HG03060 (cell line): ENCODE measurements at regions not wholly inside any gene's neighbourhood (a gene's known extent, or its start where the extent isn't known, plus 50 kb on each side); places are given as distances from the start of the nearest gene placed in this dataset.
"Not testable (repeated sequence)": the region's sequence is repeated elsewhere in the genome, so short reads cannot be mapped to it uniquely, and the experiment has no call there.

ENCODE experiments used
- ATAC-seq: cut with Tn5 transposase; IDR thresholded peaks from one replicate; pipeline ENCODE4 v1.9.1; 2021; ENCODE audit warnings: low read depth, moderate number of reproducible peaks; ENCODE audit not compliant: unreplicated experiment

GRCh38 chr3:95310560-95310959 lies 1247.7 kb downstream of the NSUN3 start:
- ATAC-seq: no peak

- ATAC-seq: peak; percentile 59
These were observed 1248.4 kb downstream of the NSUN3 start for GRCh38 chr3:95311272-95311671.

- no peak for ATAC-seq
These were observed 1249.8 kb downstream of the NSUN3 start for GRCh38 chr3:95312650-95313049.

- no peak for ATAC-seq
These were observed 1257.1 kb downstream of the NSUN3 start for GRCh38 chr3:95319921-95320494.

- no peak for ATAC-seq
These were observed 1264.6 kb downstream of the NSUN3 start for GRCh38 chr3:95327478-95327877.

- ATAC-seq: no peak
These were observed 1271.0 kb downstream of the NSUN3 start for GRCh38 chr3:95333826-95334225.

- ATAC-seq: no peak
These were observed 1271.6 kb downstream of the NSUN3 start for GRCh38 chr3:95334461-95334860.

- ATAC-seq: no peak
These were observed 1272.7 kb downstream of the NSUN3 start for GRCh38 chr3:95335517-95335916.

GRCh38 chr3:95338446-95338845 lies 1275.6 kb downstream of the NSUN3 start:
- no peak for ATAC-seq

- ATAC-seq: no peak
These were observed 1278.5 kb downstream of the NSUN3 start for GRCh38 chr3:95341314-95341713.

- ATAC-seq: no peak
These were observed 1280.4 kb downstream of the NSUN3 start for GRCh38 chr3:95343228-95343627.

- no peak for ATAC-seq
These were observed 1280.9 kb downstream of the NSUN3 start for GRCh38 chr3:95343767-95344166.

- ATAC-seq: not testable (repeated sequence)
These were observed 1285.1 kb downstream of the NSUN3 start for GRCh38 chr3:95347936-95348335.

- no peak for ATAC-seq
These were observed 1286.0 kb downstream of the NSUN3 start for GRCh38 chr3:95348879-95349278.

- no peak for ATAC-seq
These were observed 1287.2 kb downstream of the NSUN3 start for GRCh38 chr3:95350049-95350448.

- peak; percentile 47 for ATAC-seq
These were observed 1288.3 kb downstream of the NSUN3 start for GRCh38 chr3:95351158-95351557.

GRCh38 chr3:95352471-95352870 lies 1289.6 kb downstream of the NSUN3 start:
- no peak for ATAC-seq

GRCh38 chr3:95354489-95354888 lies 1291.6 kb downstream of the NSUN3 start:
- no peak for ATAC-seq

- ATAC-seq: peak; percentile 54
These were observed 1294.1 kb downstream of the NSUN3 start for GRCh38 chr3:95356764-95357501.

GRCh38 chr3:95387242-95388021 lies 1324.6 kb downstream of the NSUN3 start:
- peak; percentile 39 for ATAC-seq

GRCh38 chr3:95389725-95390313 lies 1327.0 kb downstream of the NSUN3 start:
- no peak for ATAC-seq
